ENCODE measurements at regions not wholly inside any gene's neighbourhood (a gene's known extent, or its start where the extent isn't known, plus 50 kb on each side); places are given as distances from the start of the nearest gene placed in this dataset.
"Not testable (repeated sequence)": the region's sequence is repeated elsewhere in the genome, so short reads cannot be mapped to it uniquely, and the experiment has no call there.

DNA sequence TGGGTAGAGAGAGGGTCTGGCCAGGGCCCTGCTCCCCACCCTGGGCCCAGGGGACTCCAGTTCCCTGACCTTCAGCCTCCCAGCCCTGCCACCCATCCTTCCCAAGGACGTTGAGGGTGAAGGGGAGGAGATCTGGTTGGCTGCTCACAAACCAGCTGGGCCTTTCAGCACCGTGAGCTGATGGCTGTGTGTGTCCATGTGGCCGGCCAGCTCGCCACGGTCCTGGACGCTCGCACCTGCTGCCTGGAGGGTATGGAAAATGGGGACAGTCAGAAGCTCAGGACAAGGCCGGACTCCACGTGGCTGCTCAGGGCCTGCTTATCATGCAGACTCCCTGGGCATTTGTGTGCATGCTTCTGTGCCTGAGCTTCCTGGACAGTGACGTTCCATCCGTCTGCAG, 110.3 kb downstream of the NPIPB11 start:
- DNase-seq (ENCODE audit: low read depth, low spot score): not testable (repeated sequence)

GRCh38 chr16:29294951-29295795, 111.3 kb downstream of the NPIPB11 start:
- not testable (repeated sequence) for DNase-seq (ENCODE audit: low read depth, low spot score)

GRCh38 chr16:29294400-29294933, 112.0 kb downstream of the NPIPB11 start:
- DNase-seq (ENCODE audit: low read depth, low spot score): not testable (repeated sequence)

DNA sequence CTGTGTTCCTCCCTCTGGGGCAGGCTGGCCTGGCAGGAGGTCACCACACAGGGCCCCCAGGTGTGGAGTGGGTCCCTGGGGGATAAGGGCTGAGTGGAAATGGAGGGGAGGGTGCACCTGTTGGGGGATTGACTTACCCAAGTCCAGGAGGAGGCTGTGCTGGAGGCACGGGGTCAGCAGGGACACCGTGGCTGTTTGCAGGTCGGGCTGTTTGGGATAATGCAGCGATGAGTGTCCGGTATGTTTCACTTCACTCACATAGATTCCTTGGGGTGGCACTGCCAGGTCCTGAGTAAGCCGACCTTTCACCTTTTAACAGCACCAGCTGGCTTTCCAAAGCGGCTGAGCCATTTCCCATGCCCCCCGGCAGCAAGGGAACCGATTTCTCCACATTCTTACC, 113.0 kb downstream of the NPIPB11 start:
- not testable (repeated sequence) for DNase-seq (ENCODE audit: low read depth, low spot score)

GRCh38 chr16:29292952-29293471, 113.5 kb downstream of the NPIPB11 start:
- not testable (repeated sequence) for DNase-seq (ENCODE audit: low read depth, low spot score)

DNA sequence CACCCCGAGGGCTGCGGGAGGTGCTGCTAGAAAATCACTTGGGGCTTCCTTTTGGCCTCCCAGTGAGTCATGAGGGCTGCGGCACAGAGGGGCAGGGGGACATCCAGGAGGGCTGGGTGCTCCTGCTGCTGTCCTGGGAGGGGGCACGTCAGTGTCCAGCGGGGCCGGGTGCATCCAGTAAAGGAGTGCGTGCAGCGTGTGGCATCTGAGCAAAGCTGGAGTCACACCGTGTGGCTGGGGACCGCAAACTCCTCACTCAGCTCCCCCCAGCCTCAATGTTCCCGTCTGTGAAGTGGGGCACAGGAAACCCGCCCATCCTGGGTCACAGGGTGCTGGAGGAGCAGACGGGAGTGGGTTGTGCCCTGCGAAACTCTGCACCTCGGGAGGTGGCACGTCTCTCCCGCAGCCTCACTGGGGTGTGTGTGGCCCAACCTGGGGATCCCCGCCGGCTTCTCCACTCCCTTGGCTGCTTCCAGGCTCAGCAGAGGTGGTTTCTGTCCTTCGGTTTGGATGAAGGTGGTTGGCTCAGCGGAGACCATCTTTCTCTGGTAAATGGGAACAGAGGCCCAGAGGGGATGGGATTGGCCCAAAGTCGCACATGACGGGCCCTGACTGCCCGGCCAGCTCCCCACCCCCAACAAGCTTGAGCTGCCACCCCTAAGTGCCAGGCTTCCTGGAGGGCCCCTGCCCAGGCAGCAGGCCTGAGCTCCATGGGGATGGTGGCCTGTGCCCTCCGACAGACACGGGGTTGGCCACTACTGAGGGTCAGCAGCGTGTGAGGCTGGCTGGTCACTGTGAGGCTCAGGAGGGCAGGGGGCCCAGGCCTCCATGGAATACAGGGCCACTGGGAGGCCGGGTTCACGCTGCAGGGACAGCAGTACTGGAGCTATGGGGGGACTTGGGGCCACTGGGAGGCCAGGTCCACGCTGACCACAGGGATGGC, 114.9 kb downstream of the NPIPB11 start:
- DNase-seq (ENCODE audit: low read depth, low spot score): not testable (repeated sequence)

GRCh38 chr16:29290631-29291247, 115.8 kb downstream of the NPIPB11 start:
- no peak for DNase-seq (ENCODE audit: low read depth, low spot score)

GRCh38 chr16:29289516-29290239, 116.8 kb downstream of the NPIPB11 start:
- DNase-seq (ENCODE audit: low read depth, low spot score): not testable (repeated sequence)

DNA sequence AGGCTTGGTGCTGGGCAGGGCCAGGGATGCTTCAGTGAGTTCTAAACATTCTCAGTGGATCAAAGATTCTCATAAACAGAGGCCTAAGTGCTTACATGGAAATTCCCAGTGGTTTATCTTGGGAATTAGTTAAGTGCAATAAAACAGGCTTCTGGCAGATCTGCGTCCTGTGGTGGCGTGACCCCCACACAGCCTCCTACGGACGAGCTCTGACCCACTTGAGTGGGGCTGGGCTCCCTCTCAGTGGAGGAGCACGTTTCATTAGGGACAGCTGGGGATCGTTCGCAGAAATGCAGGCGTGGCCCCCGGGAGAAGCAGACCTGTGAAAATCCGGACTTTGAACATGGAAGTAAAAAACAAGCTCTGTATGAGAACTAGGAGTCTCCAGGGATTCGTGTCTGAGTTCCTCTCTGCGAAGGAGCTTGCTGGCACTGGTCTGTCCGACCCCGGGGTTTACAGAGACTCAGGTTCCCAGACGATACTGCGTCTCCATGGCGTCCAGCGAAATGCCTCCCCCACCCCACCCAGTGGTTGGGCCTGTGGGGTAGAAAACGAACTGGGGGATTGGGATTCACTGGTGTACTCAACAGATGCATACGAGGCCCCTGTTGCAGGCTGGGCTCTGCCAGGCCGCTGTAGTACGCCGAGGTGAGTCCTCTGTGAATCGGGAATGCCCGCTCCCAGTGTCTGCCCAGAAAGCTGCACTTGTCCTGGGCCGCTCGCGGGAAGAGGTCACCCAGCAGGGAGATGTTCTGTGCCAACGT, 117.6 kb downstream of the NPIPB11 start:
- DNase-seq (ENCODE audit: low read depth, low spot score): not testable (repeated sequence)

DNA sequence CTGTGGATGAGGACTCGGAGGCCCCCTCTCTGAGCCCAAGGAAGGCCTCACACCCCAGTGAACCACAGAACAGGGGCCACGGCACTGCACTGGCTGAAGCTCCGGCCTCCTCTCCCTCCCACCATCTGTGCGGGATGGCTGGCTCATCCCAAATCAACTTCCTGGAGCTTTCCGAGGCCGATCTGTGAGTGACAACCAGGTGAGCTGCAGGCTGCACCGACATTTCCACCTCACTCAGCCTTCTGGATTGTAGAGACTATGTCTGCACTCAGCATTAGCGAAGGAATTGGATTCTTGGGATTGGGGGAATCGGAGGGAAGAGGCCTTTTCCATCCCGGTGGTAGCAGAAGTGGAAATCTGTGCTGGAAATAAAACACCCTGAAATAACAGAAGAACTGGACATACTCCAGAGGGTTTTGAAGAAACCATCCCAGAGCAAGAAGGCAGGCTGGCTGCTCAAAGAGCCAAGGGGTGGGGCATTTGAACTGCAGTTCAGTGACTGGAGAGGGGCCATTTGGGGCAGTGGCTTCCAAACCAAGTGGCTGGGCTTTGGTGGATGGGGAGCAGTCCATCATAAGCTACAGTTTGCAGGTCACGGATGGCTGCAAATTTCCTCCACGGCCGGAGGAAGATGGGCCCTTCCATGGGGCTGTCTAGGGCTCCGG, 118.5 kb downstream of the NPIPB11 start:
- DNase-seq (ENCODE audit: low read depth, low spot score): not testable (repeated sequence)

- not testable (repeated sequence) for DNase-seq (ENCODE audit: low read depth, low spot score)
Measured at GRCh38 chr16:29287246-29287645, 119.3 kb downstream of the NPIPB11 start.

DNA sequence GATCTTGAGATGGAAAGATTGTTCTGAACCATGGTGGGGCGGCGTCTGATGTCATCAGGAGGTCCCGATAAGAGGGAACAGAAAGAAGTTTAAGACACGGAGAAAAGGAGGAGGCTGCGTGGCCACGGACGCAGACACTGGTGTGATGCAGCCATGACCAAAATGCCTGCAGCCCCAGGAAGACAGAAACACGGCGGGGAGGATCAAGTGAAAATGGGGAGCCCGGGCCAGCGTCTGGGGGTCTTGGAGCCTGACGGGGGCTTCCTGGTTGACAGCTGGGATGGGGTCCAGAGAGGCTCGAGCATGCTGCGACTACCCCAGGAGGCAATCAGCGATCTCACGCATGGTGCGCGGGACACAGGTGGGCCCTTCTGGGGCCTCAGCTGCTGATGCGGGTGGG, 119.7 kb downstream of the NPIPB11 start:
- DNase-seq (ENCODE audit: low read depth, low spot score): not testable (repeated sequence)

DNA sequence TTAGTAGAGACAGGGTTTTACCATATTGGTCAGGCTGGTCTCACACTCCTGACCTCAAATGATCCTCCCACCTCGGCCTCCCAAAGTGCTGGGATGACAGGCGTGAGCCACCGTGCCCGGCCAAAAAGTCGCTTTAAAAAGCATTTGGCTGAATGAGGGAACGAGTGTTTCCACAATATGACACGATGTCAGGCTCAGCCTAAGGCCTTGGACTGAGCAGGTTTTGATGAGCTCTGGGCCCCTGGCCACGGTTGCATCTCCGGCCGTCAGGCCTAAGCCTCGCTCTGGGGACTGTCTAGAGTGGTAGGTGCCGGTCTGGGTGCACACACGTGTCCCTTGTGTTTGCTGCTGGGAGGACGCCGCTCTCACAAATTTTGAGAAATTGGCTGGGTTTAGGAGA, 120.3 kb downstream of the NPIPB11 start:
- not testable (repeated sequence) for DNase-seq (ENCODE audit: low read depth, low spot score)

- not testable (repeated sequence) for DNase-seq (ENCODE audit: low read depth, low spot score)
Measured at GRCh38 chr16:29285151-29285885, 121.2 kb downstream of the NPIPB11 start.

- DNase-seq (ENCODE audit: low read depth, low spot score): not testable (repeated sequence)
Measured at GRCh38 chr16:29284723-29285122, 121.8 kb downstream of the NPIPB11 start.

GRCh38 chr16:29284159-29284558, 122.4 kb downstream of the NPIPB11 start:
- DNase-seq (ENCODE audit: low read depth, low spot score): not testable (repeated sequence)

DNA sequence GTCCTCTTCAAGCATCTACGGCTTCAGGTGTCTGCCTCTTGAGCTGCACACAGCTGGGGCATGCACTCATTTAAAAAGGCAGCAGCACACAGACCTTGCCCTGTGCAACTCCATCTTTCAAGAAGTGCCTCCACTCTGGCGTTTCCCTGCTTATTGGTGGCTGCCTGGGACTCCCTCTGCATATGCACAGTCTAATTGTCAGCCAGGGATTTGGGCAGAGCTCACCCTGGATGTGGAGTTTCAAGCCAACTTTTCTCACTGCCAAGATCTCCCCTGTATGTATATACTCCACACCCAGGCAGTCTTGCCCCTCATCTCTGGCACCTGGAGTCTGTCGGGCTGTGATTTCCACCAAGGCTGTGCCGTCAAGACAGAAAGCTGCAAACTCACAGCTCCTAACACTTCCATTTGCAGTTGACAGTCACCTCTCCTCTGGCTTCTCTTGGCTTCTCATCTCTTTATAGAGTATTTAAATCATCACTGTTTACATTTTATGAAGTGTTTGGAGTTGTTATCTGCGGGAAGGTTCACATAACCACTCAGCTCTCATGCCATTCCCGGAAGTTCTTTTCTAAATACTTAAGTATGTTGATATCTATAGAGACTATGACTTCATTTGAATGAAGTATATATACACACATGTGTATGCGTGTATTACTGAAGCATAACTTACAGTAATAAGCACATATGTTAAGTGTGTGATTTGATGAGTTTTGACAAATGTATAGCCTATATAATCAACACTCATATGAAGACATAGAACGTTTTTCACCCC, 128.2 kb downstream of the NPIPB11 start:
- not testable (repeated sequence) for DNase-seq (ENCODE audit: low read depth, low spot score)

DNA sequence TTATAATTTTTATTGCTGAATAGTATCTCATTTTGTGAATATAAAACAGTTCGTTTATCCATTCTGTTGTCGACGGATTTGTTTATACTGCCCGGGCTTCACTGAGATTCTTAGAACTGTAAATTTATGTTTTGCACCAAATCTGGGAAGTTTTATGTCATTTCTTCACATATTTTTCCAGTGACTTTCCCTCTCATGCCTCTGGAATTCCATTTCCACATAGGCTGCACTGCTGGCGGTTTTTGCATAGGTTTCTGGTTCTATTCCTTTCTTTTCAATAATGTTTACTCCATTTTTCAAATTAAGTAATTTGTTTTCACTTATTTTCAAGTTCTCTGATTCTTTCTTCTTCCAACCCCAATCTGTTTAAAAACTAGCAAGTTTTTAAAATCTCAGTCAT, 130.1 kb downstream of the NPIPB11 start:
- DNase-seq (ENCODE audit: low read depth, low spot score): not testable (repeated sequence)
